Osteocyte (in vitro differentiated cells): ENCODE measurements at regions not wholly inside any gene's neighbourhood (a gene's known extent, or its start where the extent isn't known, plus 50 kb on each side); places are given as distances from the start of the nearest gene placed in this dataset.

Experiments
- DNase-seq: peaks from one replicate; pipeline ENCODE4 v3.0.0; 2021; ENCODE audit warnings: mixed read lengths; ENCODE audit not compliant: unreplicated experiment; ENCODE audit errors: extremely low spot score
- H3K27ac Mint-ChIP-seq: one replicate; pipeline ENCODE4 v1.8.0; 2021; ENCODE audit warnings: mild to moderate bottlenecking, mixed read lengths; ENCODE audit not compliant: unreplicated experiment
- H3K27me3 Mint-ChIP-seq: one replicate; pipeline ENCODE4 v1.8.0; 2021; ENCODE audit warnings: mixed read lengths; ENCODE audit not compliant: unreplicated experiment
- H3K36me3 Mint-ChIP-seq: one replicate; pipeline ENCODE4 v1.8.0; 2021; ENCODE audit warnings: mixed read lengths; ENCODE audit not compliant: unreplicated experiment
- H3K4me1 Mint-ChIP-seq: one replicate; pipeline ENCODE4 v1.8.0; 2021; ENCODE audit warnings: mixed read lengths; ENCODE audit not compliant: unreplicated experiment
- H3K4me3 Mint-ChIP-seq: one replicate; pipeline ENCODE4 v1.8.0; 2021; ENCODE audit warnings: mild to moderate bottlenecking, moderate library complexity, mixed read lengths; ENCODE audit not compliant: unreplicated experiment
- H3K9me3 Mint-ChIP-seq: one replicate; pipeline ENCODE4 v1.8.0; 2021; ENCODE audit warnings: mixed read lengths; ENCODE audit not compliant: unreplicated experiment
- TF ChIP-seq, protein P1 (sequence below): fragments of 200-600 bp; sonication (generic); IDR thresholded peaks from 2 replicates; pipeline ENCODE4 v1.5.0; 2021; ENCODE audit warnings: antibody characterized with exemption, mild to moderate bottlenecking, moderate library complexity

DNA sequence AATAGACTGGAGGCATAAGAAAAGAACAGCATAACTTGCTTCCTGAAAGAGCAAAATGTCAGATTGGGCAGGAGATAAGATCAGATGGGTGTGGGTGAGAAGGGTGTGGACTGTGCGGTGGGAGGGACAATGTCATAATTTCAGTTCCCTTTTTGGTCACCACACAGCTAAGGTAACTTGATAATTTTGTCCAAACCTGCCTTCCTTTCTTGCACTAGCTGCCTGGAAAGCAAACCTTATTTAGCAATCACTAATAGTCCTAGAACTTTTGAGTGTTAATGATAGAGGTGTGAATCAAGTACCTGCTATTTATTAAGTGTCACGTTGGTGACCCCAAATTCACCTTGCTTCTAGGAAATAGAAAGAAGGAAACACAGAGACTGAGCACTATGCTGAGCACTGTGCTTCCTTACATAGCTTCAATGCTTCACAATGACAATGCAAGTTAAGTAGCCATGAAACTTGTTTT is 72.4 kb upstream of the SP4 start:
- DNase-seq = no peak
- Mint-ChIP-seq H3K36me3 (no peaks in the 10 kb centered on the region), H3K27ac (no peak overlapping the region), H3K4me3 (no peak overlapping the region), H3K27me3 (no peaks in the 10 kb centered on the region), H3K4me1 (no peaks in the 10 kb centered on the region), H3K9me3 (no peaks in the 10 kb centered on the region)
- TF ChIP-seq, protein P1, sequence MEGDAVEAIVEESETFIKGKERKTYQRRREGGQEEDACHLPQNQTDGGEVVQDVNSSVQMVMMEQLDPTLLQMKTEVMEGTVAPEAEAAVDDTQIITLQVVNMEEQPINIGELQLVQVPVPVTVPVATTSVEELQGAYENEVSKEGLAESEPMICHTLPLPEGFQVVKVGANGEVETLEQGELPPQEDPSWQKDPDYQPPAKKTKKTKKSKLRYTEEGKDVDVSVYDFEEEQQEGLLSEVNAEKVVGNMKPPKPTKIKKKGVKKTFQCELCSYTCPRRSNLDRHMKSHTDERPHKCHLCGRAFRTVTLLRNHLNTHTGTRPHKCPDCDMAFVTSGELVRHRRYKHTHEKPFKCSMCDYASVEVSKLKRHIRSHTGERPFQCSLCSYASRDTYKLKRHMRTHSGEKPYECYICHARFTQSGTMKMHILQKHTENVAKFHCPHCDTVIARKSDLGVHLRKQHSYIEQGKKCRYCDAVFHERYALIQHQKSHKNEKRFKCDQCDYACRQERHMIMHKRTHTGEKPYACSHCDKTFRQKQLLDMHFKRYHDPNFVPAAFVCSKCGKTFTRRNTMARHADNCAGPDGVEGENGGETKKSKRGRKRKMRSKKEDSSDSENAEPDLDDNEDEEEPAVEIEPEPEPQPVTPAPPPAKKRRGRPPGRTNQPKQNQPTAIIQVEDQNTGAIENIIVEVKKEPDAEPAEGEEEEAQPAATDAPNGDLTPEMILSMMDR = no peak

DNA sequence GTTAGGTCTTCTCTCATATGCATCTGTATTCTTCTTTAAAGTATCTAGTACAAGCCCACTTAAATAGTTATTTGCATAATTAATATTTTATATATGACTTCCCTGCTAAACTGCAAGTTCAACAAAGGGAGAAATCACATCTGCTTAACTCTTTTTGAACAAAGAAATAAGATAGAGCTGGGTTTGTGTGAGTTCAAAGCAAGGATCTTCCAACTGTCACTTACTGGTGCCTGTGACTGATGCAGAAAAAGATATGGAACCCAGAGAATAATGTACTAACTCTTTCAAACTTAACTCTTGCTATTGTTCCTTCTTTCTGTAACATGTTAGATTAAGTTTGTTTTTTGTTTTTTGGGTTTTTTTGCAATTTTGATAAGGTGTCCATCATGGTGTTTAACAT is 71.3 kb upstream of the SP4 start:
- H3K4me1 Mint-ChIP-seq = no peaks in the 10 kb centered on the region
- TF ChIP-seq, protein P1 = no peak
- no peaks in the 10 kb centered on the region for H3K9me3 Mint-ChIP-seq
- H3K4me3 Mint-ChIP-seq = no peak overlapping the region
- no peak for DNase-seq
- no peaks in the 10 kb centered on the region for H3K36me3 Mint-ChIP-seq
- H3K27me3 Mint-ChIP-seq = no peaks in the 10 kb centered on the region
- no peak overlapping the region for H3K27ac Mint-ChIP-seq

DNA sequence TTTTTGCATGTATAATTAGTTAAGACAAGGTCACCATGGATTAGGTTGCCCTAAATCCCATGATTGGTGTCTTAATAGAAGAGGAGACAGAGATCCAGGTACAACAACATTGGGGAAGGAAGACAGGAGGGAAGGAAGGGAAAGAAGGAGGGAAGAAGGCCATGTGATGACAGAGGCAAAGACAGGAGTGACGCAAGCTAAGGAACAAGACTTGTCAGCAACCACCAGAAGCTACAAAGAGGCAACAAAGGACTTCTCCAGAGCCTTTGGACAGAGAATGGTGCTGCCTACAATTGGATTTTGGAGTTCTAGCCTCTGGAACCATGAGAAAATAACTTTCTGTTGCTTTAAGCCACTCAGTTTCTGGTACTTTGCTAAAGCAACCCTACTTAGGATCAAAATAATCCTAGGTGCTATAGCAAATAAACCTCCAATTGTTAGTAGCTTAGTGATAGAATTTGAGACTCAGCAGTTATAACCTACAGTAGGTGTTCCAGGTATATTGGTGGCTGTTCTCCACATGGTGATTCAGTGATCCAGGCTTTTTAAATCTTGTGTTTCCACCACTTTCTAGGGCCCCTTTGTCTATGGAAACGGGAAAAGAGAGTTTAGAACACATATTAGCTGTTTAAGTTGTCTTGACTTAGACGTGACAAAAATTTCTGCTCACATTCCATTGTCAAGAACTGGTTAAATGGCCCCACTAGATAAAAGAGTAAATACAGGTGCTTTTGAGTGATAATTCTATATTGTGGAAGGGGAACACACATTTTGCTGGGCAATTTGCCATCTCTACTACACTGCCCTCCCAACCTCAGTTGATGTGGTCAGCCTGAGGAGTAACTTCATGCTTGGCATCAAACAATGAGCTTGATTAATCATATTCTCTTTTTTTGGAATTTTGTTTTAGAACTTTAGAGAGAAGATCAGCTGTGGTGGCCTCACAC is 70.5 kb upstream of the SP4 start:
- H3K27me3 Mint-ChIP-seq = no peaks in the 10 kb centered on the region
- peaks cover 4% of the 10 kb centered on the region for H3K9me3 Mint-ChIP-seq
- no peak overlapping the region for H3K27ac Mint-ChIP-seq
- no peak overlapping the region for H3K4me3 Mint-ChIP-seq
- DNase-seq = no peak
- no peaks in the 10 kb centered on the region for H3K4me1 Mint-ChIP-seq
- no peaks in the 10 kb centered on the region for H3K36me3 Mint-ChIP-seq
- TF ChIP-seq, protein P1 = no peak

DNA sequence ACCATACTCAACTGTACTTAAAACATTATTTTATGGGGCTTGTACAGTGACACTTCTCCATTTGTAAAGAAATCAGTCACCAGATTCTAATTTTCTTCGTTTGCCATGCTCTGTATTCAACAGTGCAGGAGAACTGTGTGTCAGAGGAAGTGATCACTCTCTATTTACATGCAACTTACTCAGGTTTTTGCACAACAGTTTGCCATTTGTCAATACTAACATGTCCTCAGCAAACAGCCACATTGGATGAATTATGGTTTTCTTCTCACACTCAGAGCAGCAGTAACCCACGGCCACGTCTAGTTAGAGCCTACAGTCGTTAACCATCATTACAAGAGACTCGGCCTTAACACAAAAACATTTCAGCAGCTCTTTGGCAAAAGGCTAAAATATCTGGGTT is 69.2 kb upstream of the SP4 start:
- Mint-ChIP-seq H3K27me3 (no peaks in the 10 kb centered on the region), H3K9me3 (peaks cover 4% of the 10 kb centered on the region), H3K4me3 (no peak overlapping the region), H3K36me3 (no peaks in the 10 kb centered on the region), H3K27ac (no peak overlapping the region), H3K4me1 (no peaks in the 10 kb centered on the region)
- TF ChIP-seq, protein P1 = no peak
- DNase-seq = no peak

DNA sequence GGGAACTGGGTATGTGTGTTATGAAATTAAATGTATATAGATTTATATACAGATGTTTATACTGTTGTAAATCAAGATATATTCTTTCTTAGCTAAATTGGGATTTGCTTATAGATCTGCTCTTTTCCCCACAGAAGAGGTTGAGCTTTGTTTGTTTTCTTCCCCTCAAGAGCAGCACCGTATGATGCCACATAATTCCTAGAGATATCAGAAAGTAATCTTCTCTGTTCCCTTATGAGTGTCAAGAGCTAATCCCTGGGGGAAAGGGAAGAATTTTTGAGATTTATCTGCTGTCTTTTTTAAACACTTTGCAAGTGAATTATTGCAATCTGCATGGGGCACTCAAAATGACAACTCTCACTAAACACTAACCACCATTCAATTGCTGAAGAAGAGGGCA is 68.7 kb upstream of the SP4 start:
- no peaks in the 10 kb centered on the region for H3K4me1 Mint-ChIP-seq
- TF ChIP-seq, protein P1 = no peak
- no peak for DNase-seq
- H3K36me3 Mint-ChIP-seq = no peaks in the 10 kb centered on the region
- H3K4me3 Mint-ChIP-seq = no peak overlapping the region
- H3K27ac Mint-ChIP-seq = no peak overlapping the region
- H3K9me3 Mint-ChIP-seq = peaks cover 4% of the 10 kb centered on the region
- no peaks in the 10 kb centered on the region for H3K27me3 Mint-ChIP-seq
